Ascending aorta (tissue), 2 donors: ENCODE measurements at regions not wholly inside any gene's neighbourhood (a gene's known extent, or its start where the extent isn't known, plus 50 kb on each side); places are given as distances from the start of the nearest gene placed in this dataset.
A peak's percentile ranks its signal among the peaks of the same experiment; 100 is the strongest.

Experiments used
- DNase-seq, 2 donors: peaks; one replicate each; pipeline ENCODE4 v3.0.0-alpha.2; 2019; ENCODE audit warnings: low spot score in 2 of 2
- H3K27ac ChIP-seq, 2 donors: fragments of 200-600 bp; sonication (generic); one replicate each; pipeline ENCODE4 v1.5.1; 2016 to 2017; ENCODE audit warnings: mild to moderate bottlenecking in 1 of 2
- H3K27me3 ChIP-seq: fragments of 200-600 bp; sonication (generic); one replicate; pipeline ENCODE4 v1.5.1; 2017
- H3K36me3 ChIP-seq, 2 donors: fragments of 200-600 bp; sonication (generic); one replicate each; pipeline ENCODE4 v1.5.1; 2016
- H3K4me1 ChIP-seq, 2 donors: fragments of 200-600 bp; sonication (generic); one replicate each; pipeline ENCODE4 v1.5.1; 2016 to 2017; ENCODE audit warnings: mild to moderate bottlenecking in 1 of 2
- H3K4me3 ChIP-seq, 2 donors: fragments of 200-600 bp; sonication (generic); one replicate each; pipeline ENCODE4 v1.5.1; 2016 to 2017; ENCODE audit warnings: mild to moderate bottlenecking in 1 of 2
- H3K9me3 ChIP-seq, 2 donors: fragments of 200-600 bp; sonication (generic); one replicate each; pipeline ENCODE4 v1.5.1; 2016
- intact Hi-C: fragments of 100-400 bp; cut with DNase I; formaldehyde crosslinking; loops from one replicate; pipeline ENCODE4 v1.15.1; 2023
- TF ChIP-seq, protein P1 (sequence below), 3 experiments: fragments of 200-600 bp in 2 of 3; fragments of 450-650 bp in 1 of 3; sonication (generic) in 2 of 3; IDR thresholded peaks; one replicate each; pipeline ENCODE4 v1.5.1; 2016 to 2019; ENCODE audit warnings: antibody characterized with exemption in 3 of 3, mild to moderate bottlenecking in 1 of 3, moderate library complexity in 1 of 3

GRCh38 chr18:46243673-46244072 lies 139.5 kb downstream of the HAUS1 start:
- no peaks in the 10 kb centered on the region for H3K36me3 ChIP-seq
- no peaks in the 10 kb centered on the region for H3K27me3 ChIP-seq
- no peak overlapping the region for H3K4me3 ChIP-seq
- no peak for DNase-seq
- H3K4me1 ChIP-seq: no peaks in the 10 kb centered on the region
- TF ChIP-seq, protein P1, sequence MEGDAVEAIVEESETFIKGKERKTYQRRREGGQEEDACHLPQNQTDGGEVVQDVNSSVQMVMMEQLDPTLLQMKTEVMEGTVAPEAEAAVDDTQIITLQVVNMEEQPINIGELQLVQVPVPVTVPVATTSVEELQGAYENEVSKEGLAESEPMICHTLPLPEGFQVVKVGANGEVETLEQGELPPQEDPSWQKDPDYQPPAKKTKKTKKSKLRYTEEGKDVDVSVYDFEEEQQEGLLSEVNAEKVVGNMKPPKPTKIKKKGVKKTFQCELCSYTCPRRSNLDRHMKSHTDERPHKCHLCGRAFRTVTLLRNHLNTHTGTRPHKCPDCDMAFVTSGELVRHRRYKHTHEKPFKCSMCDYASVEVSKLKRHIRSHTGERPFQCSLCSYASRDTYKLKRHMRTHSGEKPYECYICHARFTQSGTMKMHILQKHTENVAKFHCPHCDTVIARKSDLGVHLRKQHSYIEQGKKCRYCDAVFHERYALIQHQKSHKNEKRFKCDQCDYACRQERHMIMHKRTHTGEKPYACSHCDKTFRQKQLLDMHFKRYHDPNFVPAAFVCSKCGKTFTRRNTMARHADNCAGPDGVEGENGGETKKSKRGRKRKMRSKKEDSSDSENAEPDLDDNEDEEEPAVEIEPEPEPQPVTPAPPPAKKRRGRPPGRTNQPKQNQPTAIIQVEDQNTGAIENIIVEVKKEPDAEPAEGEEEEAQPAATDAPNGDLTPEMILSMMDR (IDR thresholded peaks at IDR 0.05): no peak
- H3K27ac ChIP-seq: no peak overlapping the region
- H3K9me3 ChIP-seq: no peaks in the 10 kb centered on the region
- intact Hi-C loops: no loop called here

GRCh38 chr18:46246101-46246500 lies 141.9 kb downstream of the HAUS1 start:
- intact Hi-C loops: no loop called here
- Histone ChIP-seq H3K9me3 (no peaks in the 10 kb centered on the region), H3K27ac (no peak overlapping the region), H3K27me3 (no peaks in the 10 kb centered on the region), H3K4me1 (no peaks in the 10 kb centered on the region), H3K36me3 (no peaks in the 10 kb centered on the region), H3K4me3 (no peak overlapping the region)
- no peak for DNase-seq
- TF ChIP-seq, protein P1 (IDR thresholded peaks at IDR 0.05): no peak

GRCh38 chr18:46247942-46248341 lies 143.8 kb downstream of the HAUS1 start:
- Histone ChIP-seq H3K4me1 (no peaks in the 10 kb centered on the region), H3K27me3 (no peaks in the 10 kb centered on the region), H3K4me3 (no peak overlapping the region), H3K27ac (no peak overlapping the region), H3K36me3 (no peaks in the 10 kb centered on the region), H3K9me3 (no peaks in the 10 kb centered on the region)
- TF ChIP-seq, protein P1 (IDR thresholded peaks at IDR 0.05): no peak
- intact Hi-C loops: no loop called here
- DNase-seq: no peak

DNA sequence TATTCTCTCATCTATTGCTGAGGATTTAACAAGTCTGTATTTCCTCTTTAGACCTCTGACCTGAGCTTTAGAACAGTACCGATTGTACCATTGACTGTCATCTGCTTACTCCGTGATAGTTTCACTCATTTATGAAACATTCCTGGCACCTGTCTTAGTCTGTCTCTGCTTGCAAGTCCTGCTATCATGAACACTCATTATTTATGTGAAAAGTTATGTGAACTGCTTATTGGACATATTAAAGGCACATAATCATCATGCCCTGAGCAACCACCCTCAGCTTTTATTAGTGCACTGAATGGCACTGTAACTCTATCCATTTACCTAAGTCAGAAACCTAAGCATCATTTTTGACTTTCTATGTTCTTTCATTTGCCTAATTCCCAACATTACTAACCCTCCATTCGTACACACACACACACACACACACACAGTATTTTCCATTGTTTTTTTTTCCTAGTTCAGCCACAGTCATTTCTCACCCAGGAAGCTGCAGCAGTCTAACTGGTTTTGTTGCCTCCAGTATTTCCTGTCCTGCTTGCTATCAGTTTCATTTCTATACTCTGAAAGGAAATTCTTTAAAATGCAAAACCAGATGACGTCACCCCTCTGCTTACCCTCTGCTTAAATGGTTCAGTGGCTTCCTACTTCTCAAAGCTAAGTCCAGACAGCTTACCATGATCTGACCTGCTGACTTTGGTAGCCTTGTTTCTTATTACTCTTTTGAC lies 146.1 kb downstream of the HAUS1 start:
- TF ChIP-seq, protein P1 (IDR thresholded peaks at IDR 0.05): no peak
- no peak overlapping the region for H3K27ac ChIP-seq
- H3K36me3 ChIP-seq: no peaks in the 10 kb centered on the region
- DNase-seq: no peak
- no peaks in the 10 kb centered on the region for H3K4me1 ChIP-seq
- no peaks in the 10 kb centered on the region for H3K9me3 ChIP-seq
- no peaks in the 10 kb centered on the region for H3K27me3 ChIP-seq
- intact Hi-C loops: no loop called here
- no peak overlapping the region for H3K4me3 ChIP-seq

DNA sequence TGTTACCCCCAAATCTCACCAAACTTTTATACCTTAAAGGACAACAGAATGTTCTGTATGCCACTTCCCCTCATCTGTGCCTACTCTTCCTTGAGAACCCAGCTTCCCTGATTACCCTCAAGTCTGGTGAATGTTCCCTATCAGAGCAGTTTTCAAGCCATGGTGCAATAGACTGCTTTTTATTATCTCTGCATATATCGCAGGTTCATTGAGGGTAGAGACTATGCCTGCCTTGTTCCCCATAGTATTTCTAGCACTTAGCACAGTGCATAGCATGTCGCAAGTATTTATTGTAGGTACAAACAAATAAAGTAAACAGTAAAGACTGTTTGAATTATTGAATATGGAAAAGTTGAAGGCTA lies 146.6 kb downstream of the HAUS1 start:
- H3K4me3 ChIP-seq: no peak overlapping the region
- no peaks in the 10 kb centered on the region for H3K9me3 ChIP-seq
- no peak for DNase-seq
- H3K36me3 ChIP-seq: no peaks in the 10 kb centered on the region
- no peaks in the 10 kb centered on the region for H3K4me1 ChIP-seq
- H3K27me3 ChIP-seq: no peaks in the 10 kb centered on the region
- H3K27ac ChIP-seq: no peak overlapping the region
- TF ChIP-seq, protein P1 (IDR thresholded peaks at IDR 0.05): no peak
- intact Hi-C loops: no loop called here

DNA sequence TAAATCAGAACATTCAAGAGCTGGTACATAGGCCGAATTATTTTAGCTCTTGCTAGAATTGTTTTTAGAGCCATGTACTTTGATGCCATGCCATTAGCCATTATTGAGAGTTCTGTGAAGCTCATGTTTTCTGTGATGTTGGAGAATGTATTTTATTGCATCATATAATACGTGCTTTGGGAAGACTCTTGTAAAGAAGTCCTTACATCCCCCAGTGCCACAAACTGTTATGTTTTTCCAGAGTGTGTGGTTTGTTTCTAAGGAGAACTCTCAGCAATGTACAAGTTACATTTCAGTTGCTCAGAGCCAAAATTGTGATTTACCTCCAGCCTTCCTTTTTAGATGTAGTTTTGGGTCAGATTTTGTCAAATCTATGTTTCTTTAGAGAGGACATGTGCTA lies 148.6 kb downstream of the HAUS1 start:
- no peaks in the 10 kb centered on the region for H3K27me3 ChIP-seq
- no peaks in the 10 kb centered on the region for H3K4me1 ChIP-seq
- DNase-seq: no peak
- no peaks in the 10 kb centered on the region for H3K36me3 ChIP-seq
- intact Hi-C loops: no loop called here
- peak overlapping the region in 1 of 2 donors; percentile 57 for H3K27ac ChIP-seq
- TF ChIP-seq, protein P1 (IDR thresholded peaks at IDR 0.05): no peak
- H3K9me3 ChIP-seq: no peaks in the 10 kb centered on the region
- H3K4me3 ChIP-seq: no peak overlapping the region
